ENCODE measurements at regions not wholly inside any gene's neighbourhood (a gene's known extent, or its start where the extent isn't known, plus 50 kb on each side); places are given as distances from the start of the nearest gene placed in this dataset.

DNA sequence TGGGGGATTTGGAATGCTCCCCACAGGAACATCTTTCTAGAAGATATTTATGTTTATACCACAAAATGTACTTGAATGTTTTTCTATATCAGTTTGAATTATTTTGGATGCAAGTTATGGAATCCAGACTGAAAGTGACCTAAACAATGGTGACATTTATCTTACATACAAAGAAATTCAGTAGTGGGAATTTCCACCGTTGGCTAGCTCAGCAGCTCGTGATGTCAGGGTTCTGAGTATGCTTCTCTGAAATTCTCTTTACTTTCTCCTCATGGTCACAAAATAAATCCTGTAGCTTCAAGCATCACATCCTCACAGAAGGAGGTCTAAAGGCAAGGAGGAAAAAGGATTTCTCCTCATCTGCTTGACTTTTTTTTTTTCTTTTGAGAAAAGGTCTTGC lies 105.3 kb downstream of the AKAIN1 start:
- no peak for DNase-seq

- no peak for DNase-seq
Measured at GRCh38 chr18:5075297-5075696, 121.8 kb downstream of the AKAIN1 start.

- DNase-seq = peak in 1 of 2 donors; percentile 49
Measured at GRCh38 chr18:5073026-5073944, 123.8 kb downstream of the AKAIN1 start.

DNA sequence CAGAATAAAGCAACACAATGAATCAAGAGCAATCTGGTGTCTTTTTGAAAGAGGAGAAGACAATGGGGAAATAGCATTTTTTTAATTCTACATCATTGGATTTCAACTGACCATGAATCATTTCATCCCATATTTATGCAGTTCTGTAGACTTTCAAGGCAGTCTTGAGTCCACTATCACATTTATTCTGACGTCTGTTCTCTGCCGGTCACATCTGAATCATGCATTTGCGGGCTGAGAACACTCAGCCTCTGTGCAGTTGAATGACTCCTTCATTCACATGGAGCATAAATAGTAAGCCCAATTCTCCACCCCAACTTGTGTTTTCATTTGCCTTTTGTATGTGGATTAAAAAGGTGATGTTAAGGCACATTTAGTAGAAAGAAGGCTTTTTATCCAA lies 128.2 kb downstream of the AKAIN1 start:
- DNase-seq = no peak

- DNase-seq = no peak
Measured at GRCh38 chr18:5066380-5066977, 130.6 kb downstream of the AKAIN1 start.

GRCh38 chr18:5065615-5066014 lies 131.4 kb downstream of the AKAIN1 start:
- DNase-seq = no peak

DNA sequence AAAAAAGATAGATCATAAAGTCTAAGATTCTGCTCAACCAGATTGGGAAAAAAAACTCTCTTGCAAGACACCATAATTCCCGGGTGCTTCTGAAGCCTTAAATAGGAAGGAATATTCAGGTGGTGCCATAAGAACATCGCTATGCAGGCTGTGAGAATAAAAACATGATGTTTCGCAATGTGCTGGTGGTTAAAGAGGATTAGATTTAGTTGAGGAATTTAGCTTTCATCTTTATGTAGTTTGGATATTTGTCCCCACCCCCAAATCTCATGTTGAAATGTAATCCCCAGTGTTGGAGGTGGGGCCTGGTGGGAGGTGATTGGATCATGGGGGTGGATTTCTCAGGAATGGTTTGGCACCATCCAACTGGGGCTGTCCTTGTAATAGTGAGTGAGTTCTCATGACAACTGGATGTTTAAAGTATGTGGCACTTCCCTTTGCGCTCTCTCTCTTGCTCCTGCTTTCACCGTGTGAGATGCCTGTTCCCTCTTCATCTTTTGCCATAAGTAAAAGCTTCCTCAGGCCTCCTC lies 132.2 kb downstream of the AKAIN1 start:
- DNase-seq = no peak

- DNase-seq = no peak
Measured at GRCh38 chr18:5061785-5062184, 135.3 kb downstream of the AKAIN1 start.

DNA sequence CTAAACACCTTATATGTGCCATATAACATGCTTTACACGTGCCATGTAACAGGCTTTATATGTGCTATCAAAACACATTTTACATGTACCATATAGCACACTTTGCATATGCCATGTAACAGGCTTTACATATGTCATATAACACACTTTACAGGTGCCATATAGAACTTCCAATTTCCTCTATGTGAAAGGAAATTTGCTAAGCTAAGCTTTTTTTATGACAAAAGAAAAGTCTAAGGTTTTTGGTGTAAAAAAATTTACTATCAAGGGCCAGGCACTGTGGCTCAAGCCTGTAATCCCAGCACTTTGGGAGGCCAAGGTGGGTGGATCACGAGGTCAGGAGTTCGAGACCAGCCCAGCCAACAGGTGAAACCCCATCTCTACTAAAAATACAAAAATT lies 136.5 kb downstream of the AKAIN1 start:
- no peak for DNase-seq

GRCh38 chr18:5059696-5060032 lies 137.4 kb downstream of the AKAIN1 start:
- no peak for DNase-seq

- no peak for DNase-seq
Measured at GRCh38 chr18:5058768-5059695, 138.0 kb downstream of the AKAIN1 start.

DNA sequence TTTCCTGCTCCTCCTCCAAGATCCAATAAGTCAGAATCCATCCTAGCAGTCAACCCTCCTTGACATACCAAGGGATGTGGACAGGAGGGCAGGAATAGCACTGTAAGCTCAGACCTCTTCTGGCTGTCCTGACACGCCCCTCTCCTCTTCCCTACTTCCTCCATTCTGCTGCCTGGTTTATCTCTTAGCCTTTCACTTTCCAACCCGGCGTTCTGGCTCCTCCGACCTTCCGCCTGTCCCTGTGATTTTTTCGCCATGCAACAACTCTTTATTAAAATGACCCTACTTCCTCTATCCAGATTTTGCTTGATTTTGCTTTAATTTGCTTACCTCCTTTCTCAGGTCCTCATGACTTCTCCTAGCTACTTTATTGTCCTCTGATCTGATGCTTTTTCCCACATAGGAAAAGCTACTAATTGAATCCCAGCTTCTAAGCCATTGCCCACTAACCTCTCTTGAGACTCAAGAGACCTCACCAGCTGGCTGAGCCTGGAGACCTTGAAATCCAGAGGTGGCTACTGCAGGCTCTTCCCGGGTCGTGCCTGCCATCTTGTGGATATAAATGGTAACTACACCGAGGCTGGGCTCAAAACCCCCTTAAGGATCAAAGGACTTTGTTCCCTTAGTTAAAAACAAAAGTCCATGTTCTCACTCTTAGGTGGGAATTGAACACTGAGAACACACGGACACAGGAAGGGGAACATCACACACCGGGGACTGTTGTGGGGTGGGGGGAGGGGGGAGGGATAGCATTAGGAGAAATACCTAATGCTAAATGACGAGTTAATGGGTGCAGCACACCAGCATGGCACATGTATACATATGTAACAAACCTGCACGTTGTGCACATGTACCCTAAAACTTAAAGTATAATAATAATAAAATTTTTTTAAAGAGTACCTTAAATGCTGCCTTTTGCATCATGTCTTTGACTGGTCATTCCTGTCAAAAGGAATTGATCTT lies 139.4 kb downstream of the AKAIN1 start:
- DNase-seq = peak; percentile 32 to 60

DNA sequence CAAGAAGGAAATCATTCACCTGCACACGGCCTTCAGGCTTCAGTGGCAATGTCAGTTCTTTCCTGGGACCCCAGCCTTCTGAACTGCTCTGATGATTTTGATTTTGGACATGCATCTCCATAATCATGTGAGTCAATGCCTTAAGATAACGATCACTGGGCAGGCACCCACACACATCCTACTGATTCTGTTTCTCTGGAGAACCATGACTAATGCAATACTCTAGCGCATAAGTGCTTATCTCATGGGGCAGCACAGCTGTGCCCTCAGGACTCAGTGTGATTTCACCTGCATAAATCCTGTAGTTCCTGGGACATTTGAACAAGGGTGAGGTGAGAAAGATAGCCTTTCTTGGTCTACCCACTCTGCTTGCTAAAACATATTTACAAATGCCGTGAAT lies 144.6 kb downstream of the AKAIN1 start:
- DNase-seq = no peak

GRCh38 chr18:5051207-5051606 lies 145.8 kb downstream of the AKAIN1 start:
- no peak for DNase-seq

DNA sequence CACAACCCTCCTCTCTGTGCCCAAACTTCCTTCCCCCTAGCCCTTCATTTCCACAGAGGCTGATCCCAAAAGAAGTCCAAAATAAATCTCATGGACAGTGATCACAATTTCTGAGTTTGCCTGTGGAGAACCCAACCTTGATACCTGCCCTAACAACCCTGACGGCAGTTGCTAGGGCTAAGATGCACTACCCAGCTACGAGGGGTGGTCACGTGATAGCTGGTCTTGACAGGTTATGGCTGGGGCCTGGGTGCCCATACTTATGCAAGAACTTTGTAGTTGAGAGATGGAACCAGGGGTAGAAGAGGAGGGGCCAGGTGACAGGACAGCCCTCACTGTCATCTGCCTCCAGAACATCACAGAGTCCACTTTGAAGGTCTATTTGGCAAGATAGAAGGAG lies 147.9 kb downstream of the AKAIN1 start:
- no peak for DNase-seq

- DNase-seq = no peak
Measured at GRCh38 chr18:5040476-5040875, 156.6 kb downstream of the AKAIN1 start.

DNA sequence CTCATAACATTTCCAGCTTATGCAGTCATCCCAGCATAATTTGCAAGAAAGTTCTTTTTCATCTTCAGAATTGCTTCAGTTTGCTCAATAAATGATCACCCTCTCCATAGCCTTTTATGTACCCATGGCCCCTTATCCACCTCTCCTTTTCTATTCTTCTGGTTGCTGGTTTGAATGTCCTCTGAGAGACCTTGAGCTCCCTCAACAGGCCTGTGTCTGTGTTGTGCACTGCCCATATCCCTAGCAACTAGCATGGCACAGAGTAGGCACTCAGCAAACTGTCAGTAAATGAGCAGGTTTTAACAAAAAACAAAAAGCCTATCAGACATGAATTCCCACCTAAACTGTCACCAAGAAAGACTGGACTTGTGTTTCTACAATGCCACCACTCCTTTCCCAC lies 160.5 kb downstream of the AKAIN1 start:
- DNase-seq = no peak

- no peak for DNase-seq
Measured at GRCh38 chr18:5031216-5031615, 165.8 kb downstream of the AKAIN1 start.

GRCh38 chr18:5030636-5031035 lies 166.4 kb downstream of the AKAIN1 start:
- DNase-seq = no peak

DNA sequence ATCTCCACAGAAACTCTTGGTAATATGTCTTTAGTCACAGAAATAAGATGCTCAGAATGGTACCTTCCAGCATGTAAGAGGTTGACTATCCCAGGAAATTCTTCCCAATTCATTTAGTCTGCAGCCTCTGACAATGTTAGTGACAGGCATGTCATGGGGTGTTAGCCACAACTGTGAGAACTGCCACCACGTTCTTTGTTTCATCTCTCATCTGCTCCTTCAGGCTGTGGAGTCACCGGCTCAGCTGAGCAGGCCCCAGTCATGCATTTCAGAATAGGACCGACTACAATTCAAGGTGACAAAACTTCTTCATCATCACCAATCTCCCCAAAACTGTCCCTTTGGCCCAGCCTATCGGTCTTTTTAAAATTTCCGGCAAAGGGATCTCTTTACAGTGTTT lies 167.5 kb downstream of the AKAIN1 start:
- no peak for DNase-seq

DNA sequence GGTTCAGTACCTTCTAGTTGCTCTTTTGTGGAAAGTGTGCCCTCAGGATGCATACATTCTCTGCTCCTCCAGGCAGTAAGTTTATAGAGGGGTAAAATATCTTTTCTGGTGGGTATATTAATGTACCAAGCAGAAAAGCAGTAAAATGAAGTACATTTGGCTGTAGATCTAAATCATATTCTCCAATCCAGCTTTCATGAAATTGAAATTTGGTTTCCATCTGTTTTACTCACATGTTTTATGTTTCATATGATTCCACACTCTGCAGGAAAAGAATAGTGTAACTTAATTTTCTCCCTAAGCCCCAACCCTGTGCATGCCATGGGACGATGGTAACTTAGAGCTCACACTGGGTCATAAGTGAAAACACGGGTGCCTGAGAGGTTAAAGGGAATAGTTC lies 172.3 kb downstream of the AKAIN1 start:
- no peak for DNase-seq

DNA sequence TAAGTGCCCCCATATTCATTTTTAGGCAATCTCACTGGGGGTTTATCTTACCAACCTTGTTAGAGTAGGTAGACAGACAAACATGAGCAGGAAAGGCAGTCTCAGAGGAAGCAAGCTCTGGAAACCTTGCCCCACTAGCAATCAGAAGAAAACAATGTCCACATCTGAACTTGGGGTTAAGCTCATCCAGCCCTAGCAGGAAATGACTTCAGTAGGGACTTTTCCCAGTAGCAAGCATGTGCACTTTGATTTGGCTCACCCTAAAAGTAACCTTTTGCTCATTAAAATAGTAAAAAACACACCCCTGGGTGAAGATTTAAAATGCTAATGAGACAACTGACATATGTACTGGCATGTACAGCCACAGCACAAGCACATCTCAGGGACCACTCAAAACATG lies 175.5 kb downstream of the AKAIN1 start:
- DNase-seq = no peak

Measured in hippocampal formation (tissue), 2 donors.